ENCODE measurements at regions not wholly inside any gene's neighbourhood (a gene's known extent, or its start where the extent isn't known, plus 50 kb on each side); places are given as distances from the start of the nearest gene placed in this dataset.

GRCh38 chr17:6269478-6269877 is 165.4 kb downstream of the AIPL1 start (continued):
- peak; percentile 97 for TF ChIP-seq REST (IDR thresholded peaks at IDR 0.05; ENCODE audit: borderline replicate concordance)
- peak; percentile 91 for TF ChIP-seq REST (CRISPR knock-in tag; IDR thresholded peaks at IDR 0.05; ENCODE audit: low read depth)
- 0 out of 2 replicates have a peak, but pooled peaks have one; percentile 42 for TF ChIP-seq ZNF766 (CRISPR knock-in tag; conservative IDR thresholded peaks at IDR 0.05)
- TF ChIP-seq PBX2 (CRISPR knock-in tag; IDR thresholded peaks at IDR 0.05; ENCODE audit: low read depth) = no peak
- TF ChIP-seq PBX2 (tag; conservative IDR thresholded peaks at IDR 0.05; ENCODE audit: low read depth) = no peak

Data from K562 (cell line).